ENCODE measurements at regions not wholly inside any gene's neighbourhood (a gene's known extent, or its start where the extent isn't known, plus 50 kb on each side); places are given as distances from the start of the nearest gene placed in this dataset.

- peak; percentile 34 for DNase-seq (ENCODE audit: low read depth)
- H3K4me3 ChIP-seq (ENCODE audit: low read length), result no peak overlapping the region
- TF ChIP-seq, protein P1, sequence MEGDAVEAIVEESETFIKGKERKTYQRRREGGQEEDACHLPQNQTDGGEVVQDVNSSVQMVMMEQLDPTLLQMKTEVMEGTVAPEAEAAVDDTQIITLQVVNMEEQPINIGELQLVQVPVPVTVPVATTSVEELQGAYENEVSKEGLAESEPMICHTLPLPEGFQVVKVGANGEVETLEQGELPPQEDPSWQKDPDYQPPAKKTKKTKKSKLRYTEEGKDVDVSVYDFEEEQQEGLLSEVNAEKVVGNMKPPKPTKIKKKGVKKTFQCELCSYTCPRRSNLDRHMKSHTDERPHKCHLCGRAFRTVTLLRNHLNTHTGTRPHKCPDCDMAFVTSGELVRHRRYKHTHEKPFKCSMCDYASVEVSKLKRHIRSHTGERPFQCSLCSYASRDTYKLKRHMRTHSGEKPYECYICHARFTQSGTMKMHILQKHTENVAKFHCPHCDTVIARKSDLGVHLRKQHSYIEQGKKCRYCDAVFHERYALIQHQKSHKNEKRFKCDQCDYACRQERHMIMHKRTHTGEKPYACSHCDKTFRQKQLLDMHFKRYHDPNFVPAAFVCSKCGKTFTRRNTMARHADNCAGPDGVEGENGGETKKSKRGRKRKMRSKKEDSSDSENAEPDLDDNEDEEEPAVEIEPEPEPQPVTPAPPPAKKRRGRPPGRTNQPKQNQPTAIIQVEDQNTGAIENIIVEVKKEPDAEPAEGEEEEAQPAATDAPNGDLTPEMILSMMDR (conservative IDR thresholded peaks at IDR 0.05; ENCODE audit: low read length), result no peak
Measured at GRCh38 chr18:2425426-2426317, 145.6 kb downstream of the METTL4 start.

DNA sequence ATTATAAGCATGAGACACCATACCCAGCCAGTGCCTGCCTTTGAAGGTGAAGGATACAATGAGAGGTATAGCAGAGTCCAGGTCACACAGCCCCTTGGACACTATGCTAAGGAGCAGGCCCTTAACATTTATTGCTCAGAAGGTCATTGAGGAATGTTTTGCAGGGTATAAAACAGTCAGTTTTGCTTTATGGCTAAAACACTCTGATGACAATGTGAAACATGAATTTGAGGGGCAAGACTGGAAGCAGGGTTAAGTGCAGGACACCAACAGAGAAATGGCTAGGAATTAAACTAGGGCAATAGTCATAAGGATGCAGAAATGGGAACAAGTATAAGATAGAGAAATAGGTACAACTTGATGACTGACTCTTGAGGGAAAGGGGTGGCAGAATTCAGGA, 141.1 kb downstream of the METTL4 start:
- DNase-seq (ENCODE audit: low read depth), result no peak
- H3K4me3 ChIP-seq (ENCODE audit: low read length), result no peak overlapping the region

GRCh38 chr18:2431806-2432205, 139.5 kb downstream of the METTL4 start:
- no peak for DNase-seq (ENCODE audit: low read depth)
- H3K4me3 ChIP-seq (ENCODE audit: low read length), result no peak overlapping the region
- TF ChIP-seq, protein P1 (conservative IDR thresholded peaks at IDR 0.05; ENCODE audit: low read length), result no peak

More for the DNA sequence above, 141.1 kb downstream of the METTL4 start:
- TF ChIP-seq, protein P1 (conservative IDR thresholded peaks at IDR 0.05; ENCODE audit: low read length), result no peak

GRCh38 chr18:2433366-2433765, 137.9 kb downstream of the METTL4 start:
- DNase-seq (ENCODE audit: low read depth), result no peak
- TF ChIP-seq, protein P1 (conservative IDR thresholded peaks at IDR 0.05; ENCODE audit: low read length), result no peak
- H3K4me3 ChIP-seq (ENCODE audit: low read length), result no peak overlapping the region

DNA sequence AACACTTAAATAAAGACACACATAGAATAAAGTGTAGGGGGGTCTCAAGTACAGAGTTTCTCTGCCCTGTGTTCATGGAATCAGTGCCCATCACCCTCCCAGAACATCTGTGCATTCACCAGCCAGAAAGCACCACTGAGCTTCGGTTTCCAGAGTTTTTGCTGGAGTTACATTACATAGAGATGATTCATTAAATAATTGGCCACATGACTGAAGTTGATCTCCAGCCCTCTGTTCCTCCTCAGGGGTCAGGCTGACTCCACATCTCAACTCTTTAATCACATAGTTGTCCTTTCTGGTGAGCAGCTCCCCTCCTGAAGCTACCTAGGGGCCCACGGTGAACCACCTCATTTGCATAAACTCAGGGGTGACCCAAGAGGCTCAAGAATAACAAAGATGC, 129.8 kb downstream of the METTL4 start:
- H3K4me3 ChIP-seq (ENCODE audit: low read length), result no peak overlapping the region
- TF ChIP-seq, protein P1 (conservative IDR thresholded peaks at IDR 0.05; ENCODE audit: low read length), result no peak
- peak; percentile 16 for DNase-seq (ENCODE audit: low read depth)

DNA sequence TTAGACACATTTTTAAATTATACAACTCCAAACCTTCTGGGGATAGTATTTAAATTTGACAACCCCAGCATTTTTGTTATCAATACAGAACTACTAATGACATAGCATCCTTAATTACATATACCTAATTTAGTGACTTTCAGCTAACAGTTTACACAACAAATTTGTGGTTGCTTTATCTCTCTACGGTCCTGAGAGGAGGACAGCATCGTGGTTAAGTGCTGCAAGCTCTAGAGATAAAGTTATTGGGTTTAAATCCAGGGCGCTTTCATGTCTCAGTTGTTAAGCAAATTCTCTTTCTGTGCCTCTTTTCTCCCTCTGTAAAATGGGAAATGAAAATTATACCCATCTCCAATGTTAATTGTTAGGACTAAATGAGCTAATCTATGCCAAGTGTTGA, 129.3 kb downstream of the METTL4 start:
- no peak overlapping the region for H3K4me3 ChIP-seq (ENCODE audit: low read length)
- TF ChIP-seq, protein P1 (conservative IDR thresholded peaks at IDR 0.05; ENCODE audit: low read length), result no peak
- no peak for DNase-seq (ENCODE audit: low read depth)

- peak; percentile 26 for DNase-seq (ENCODE audit: low read depth)
- TF ChIP-seq, protein P1 (conservative IDR thresholded peaks at IDR 0.05; ENCODE audit: low read length), result no peak
Measured at GRCh38 chr18:2442726-2443275, 128.5 kb downstream of the METTL4 start.

More at GRCh38 chr18:2442726-2443275, 128.5 kb downstream of the METTL4 start:
- no peak overlapping the region for H3K4me3 ChIP-seq (ENCODE audit: low read length)

All from AG10803 (cell line).